ENCODE measurements at regions not wholly inside any gene's neighbourhood (a gene's known extent, or its start where the extent isn't known, plus 50 kb on each side); places are given as distances from the start of the nearest gene placed in this dataset.
"Not testable (repeated sequence)": the region's sequence is repeated elsewhere in the genome, so short reads cannot be mapped to it uniquely, and the experiment has no call there.

- intact Hi-C loops (cut with DNase I) = loop anchor here (10.0 kb wide), 1 partner anchor 390 kb away; the partner anchor contains the start of gene DESI2
Observed at GRCh38 chr1:245045087-245045881, 109.5 kb upstream of the KIF26B start.

DNA sequence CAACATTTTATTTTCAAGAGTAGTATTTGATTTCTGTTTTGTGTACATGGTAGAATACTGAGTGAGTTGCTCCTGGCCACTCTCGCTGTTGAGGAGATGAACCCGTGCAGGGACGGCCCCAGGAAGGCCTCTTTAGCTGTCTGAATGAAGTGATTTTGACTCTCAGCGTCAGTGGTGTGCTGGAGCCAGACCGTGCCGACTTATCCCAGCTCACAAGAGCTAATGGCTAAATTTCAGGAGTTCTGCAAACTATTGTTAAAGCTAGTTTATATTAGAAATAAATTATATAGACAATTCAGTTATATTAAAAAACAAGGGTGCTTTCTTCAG lies 111.2 kb upstream of the KIF26B start:
- DNase-seq (ENCODE audit: low spot score) = no peak
- intact Hi-C loops (cut with DNase I) = loop anchor here (2.0 to 10.0 kb wide), 6 partner anchors 76 to 441 kb away; partner anchors contain the start of genes COX20, DESI2 and HNRNPU

More at GRCh38 chr1:245045087-245045881, 109.5 kb upstream of the KIF26B start:
- no peak for DNase-seq (ENCODE audit: low spot score)

DNA sequence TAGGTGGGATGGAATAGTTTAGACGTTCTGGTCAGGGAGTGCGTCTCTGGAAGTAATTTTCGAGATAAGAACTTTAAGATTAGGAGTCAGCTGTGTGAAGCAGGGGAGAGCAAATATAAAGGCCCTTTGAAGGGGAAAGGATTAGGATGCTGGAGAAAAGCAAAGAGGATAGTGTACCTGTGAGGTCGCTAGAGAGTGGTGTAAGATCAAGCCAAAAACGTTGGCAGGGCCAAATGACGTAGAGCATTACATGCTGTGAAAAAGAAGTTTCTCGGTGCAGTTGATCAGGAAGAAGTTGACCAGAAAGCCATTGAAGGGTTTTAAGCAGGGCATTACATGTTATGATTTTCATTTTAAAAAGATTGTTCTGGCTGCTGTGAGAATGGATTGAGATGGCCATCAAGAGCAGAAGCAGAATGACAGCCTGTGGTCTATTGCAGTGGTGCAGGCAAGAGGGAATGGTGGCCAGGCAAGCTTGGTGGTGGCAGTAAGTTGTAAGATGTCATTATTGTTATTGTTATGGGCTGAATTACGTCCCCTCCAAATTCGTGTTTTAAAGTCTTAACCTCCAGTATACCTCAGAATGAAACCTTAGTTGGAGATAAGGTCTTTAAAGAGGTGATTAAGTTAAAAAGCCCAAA lies 113.6 kb upstream of the KIF26B start:
- intact Hi-C loops (cut with DNase I) = loop anchor here (5.0 to 10.0 kb wide), 4 partner anchors 74 to 439 kb away; partner anchors contain the start of gene DESI2
- DNase-seq (ENCODE audit: low spot score) = no peak

GRCh38 chr1:245039196-245039595 lies 115.6 kb upstream of the KIF26B start:
- intact Hi-C loops (cut with DNase I) = no loop called here
- no peak for DNase-seq (ENCODE audit: low spot score)

DNA sequence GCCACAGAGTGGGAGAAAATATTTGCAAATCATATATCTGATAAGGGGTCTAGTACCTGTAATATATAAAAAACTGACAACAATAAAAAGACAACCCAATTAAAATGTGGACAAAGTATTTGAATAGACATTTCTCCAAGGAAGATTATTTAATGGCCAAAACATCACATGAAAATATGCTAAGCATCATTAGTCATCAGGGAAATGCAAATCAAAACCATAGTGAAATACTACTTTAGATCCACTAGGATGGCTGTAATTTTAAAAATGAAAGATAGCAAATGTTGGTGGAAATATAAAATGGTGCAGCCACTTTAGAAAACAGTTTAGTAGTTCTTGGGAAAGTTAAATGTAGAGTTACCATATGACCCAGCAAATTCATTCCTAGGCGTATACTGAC lies 118.7 kb upstream of the KIF26B start:
- intact Hi-C loops (cut with DNase I) = no loop called here
- no peak for DNase-seq (ENCODE audit: low spot score)

DNA sequence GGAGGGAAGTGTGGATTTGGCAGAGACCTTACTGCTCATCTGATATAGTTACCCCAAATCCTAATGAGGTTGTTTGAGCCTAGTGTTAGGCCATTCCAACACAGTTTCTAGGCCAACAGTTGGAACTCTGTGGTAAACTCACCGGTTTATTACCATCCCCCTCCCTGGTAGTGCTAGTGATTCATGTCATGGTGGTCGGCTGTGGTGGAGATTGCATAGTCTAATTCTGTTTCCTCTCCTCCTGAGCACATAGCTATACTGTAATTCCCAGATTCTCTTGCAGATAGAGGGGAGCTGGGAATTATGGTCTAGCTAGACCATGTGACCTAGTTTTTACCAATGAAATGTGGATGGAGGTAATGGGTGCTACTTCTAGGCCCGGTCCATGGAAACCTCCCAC lies 123.7 kb upstream of the KIF26B start:
- intact Hi-C loops (cut with DNase I) = no loop called here
- no peak for DNase-seq (ENCODE audit: low spot score)

GRCh38 chr1:245026247-245026646 lies 128.5 kb upstream of the KIF26B start:
- intact Hi-C loops (cut with DNase I) = no loop called here
- no peak for DNase-seq (ENCODE audit: low spot score)

- no peak for DNase-seq (ENCODE audit: low spot score)
- intact Hi-C loops (cut with DNase I) = no loop called here
Observed at GRCh38 chr1:245025525-245025924, 129.3 kb upstream of the KIF26B start.

- intact Hi-C loops (cut with DNase I) = no loop called here
- DNase-seq (ENCODE audit: low spot score) = no peak
Observed at GRCh38 chr1:245023222-245023621, 131.6 kb upstream of the KIF26B start.

DNA sequence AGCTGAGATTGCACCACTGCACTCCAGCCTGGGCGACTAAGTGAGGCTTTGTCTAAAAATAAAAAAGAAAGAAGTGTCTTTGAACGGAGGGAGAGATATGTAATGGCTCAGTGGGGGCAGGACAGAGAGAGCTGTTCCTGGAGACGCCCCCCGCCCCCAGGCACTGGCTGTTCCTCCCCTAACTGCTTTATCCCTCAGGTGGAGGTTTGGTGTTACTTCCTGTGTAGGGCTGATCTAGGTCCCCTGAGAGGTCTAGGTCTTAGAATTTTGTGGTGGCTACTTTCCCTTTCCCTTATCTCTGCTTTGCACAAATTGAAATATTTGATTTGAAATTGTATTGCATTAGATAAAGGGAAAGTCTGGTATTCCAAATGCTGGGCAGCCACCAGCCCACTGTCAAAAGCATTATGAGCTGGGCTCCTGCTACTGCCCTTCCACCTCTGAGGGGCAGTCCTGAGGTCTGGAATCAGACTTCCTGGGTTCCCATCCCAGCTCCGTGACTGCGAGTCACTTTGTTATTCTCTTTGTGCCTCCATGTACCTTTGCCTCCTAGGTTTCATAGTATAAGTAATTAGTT lies 134.8 kb upstream of the KIF26B start:
- intact Hi-C loops (cut with DNase I) = no loop called here
- no peak for DNase-seq (ENCODE audit: low spot score)

GRCh38 chr1:245016700-245017099 lies 138.1 kb upstream of the KIF26B start:
- no peak for DNase-seq (ENCODE audit: low spot score)
- intact Hi-C loops (cut with DNase I) = no loop called here

GRCh38 chr1:245015031-245015430 lies 139.8 kb upstream of the KIF26B start:
- no peak for DNase-seq (ENCODE audit: low spot score)
- intact Hi-C loops (cut with DNase I) = no loop called here

GRCh38 chr1:245014247-245015029 lies 140.3 kb upstream of the KIF26B start:
- intact Hi-C loops (cut with DNase I) = no loop called here
- DNase-seq (ENCODE audit: low spot score) = no peak

DNA sequence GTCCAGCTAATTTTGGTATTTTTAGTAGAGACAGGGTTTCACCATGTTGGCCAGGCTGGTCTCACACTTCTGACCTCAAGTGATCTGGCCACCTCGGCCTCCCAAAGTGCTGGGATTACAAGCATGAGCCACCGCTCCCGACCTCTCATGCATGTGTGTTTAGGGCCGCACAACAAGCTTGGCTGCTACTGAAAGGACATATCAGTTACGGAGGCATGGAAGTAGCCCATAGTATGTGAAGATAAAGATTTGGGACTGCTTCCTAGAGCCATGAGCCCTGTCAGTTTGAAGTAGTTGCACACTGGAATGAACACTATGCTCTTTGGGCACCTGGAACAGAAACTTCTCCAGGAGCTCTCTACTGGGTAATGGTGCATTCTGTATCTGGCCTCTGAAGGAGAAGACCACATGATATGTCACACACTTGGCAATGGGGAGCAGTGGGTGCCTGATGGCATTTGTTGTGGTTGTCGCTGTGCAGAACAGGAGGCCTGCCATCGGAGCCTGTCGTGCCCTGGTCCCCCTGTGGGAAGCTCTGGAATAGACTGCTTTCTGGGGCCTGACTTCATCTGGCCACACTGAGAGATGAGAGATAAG lies 144.7 kb upstream of the KIF26B start:
- no peak for DNase-seq (ENCODE audit: low spot score)
- intact Hi-C loops (cut with DNase I) = no loop called here

DNA sequence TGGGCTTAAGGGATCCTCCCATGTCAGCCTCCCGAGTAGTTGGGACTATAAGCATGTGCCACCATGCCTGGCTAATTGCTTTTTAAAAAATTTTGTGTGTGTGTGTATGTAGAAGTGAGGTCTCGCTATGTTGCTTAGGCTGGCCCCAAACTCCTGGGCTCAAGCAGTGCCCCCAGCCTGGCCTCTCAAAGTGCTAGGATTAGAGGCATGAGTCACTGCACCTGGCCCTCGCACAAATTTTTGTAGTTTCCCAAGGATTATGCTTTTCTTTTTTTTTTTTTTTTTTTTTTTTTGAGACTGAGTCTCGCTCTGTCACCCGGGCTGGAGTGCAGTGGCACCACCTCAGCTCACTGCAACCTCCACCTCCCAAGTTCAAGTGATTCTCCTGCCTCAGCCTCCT lies 144.4 kb upstream of the HNRNPU start:
- DNase-seq (ENCODE audit: low spot score) = no peak
- intact Hi-C loops (cut with DNase I) = no loop called here

DNA sequence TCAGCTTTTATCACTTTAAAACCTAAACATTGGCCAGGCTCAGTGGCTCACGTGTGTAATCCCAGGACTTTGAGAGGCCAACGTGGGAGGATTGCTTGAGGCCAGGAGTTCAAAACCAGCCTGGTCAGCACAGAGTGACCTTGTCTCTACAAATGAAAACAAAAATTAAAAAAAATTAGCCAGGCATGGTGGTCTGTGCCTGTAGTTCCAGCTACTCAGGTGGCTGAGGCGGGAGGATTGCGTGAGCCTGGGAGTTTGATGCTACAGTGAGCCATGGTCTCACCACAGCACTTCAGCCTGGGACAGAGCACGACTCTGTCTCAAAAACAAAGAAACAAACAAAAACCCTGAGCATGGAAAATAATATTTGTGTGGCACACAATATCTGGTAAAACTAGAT lies 143.5 kb upstream of the HNRNPU start:
- intact Hi-C loops (cut with DNase I) = no loop called here

GRCh38 chr1:245003246-245003645 lies 138.9 kb upstream of the HNRNPU start:
- intact Hi-C loops (cut with DNase I) = no loop called here

More for the DNA sequence above, 143.5 kb upstream of the HNRNPU start:
- no peak for DNase-seq (ENCODE audit: low spot score)

GRCh38 chr1:245001252-245001651 lies 136.9 kb upstream of the HNRNPU start:
- intact Hi-C loops (cut with DNase I) = no loop called here
- DNase-seq (ENCODE audit: low spot score) = no peak

More at GRCh38 chr1:245003246-245003645, 138.9 kb upstream of the HNRNPU start:
- DNase-seq (ENCODE audit: low spot score) = no peak

DNA sequence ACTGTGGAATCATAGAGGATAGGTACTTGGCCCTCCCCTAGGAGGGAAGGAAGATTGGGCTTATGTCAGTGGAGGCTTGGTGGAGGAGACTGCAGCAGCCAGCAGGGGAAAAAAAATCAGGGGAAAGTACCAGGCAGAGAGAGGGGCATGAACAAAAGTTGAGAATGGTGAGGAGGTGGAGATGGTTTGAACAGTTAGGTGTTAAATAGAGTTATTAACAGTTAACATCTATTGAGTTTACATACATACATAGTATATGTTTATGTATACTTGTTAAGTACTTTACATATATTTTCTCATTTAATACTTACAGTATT lies 136.5 kb upstream of the HNRNPU start:
- intact Hi-C loops (cut with DNase I) = no loop called here
- DNase-seq (ENCODE audit: low spot score) = no peak

GRCh38 chr1:244999644-245000043 lies 135.3 kb upstream of the HNRNPU start:
- DNase-seq (ENCODE audit: low spot score); intact Hi-C loops (cut with DNase I): not testable (repeated sequence)
